T-helper 17 cell (primary cell): ENCODE measurements at regions not wholly inside any gene's neighbourhood (a gene's known extent, or its start where the extent isn't known, plus 50 kb on each side); places are given as distances from the start of the nearest gene placed in this dataset.
"Not testable (repeated sequence)": the region's sequence is repeated elsewhere in the genome, so short reads cannot be mapped to it uniquely, and the experiment has no call there.

Source experiments
- ATAC-seq: fragments of 150-1000 bp; cut with Tn5 transposase; 2 replicates; pipeline ENCODE4 v1.10.0; 2021; ENCODE audit warnings: mild to moderate bottlenecking, moderate library complexity
- DNase-seq, 3 donors: peaks; one replicate each; pipeline versions ENCODE4 v3.0.0 to v3.0.0-alpha.2; 2020 to 2021
- H3K9me3 ChIP-seq: one replicate; pipeline ENCODE4 v1.7.0; 2013; ENCODE audit warnings: low read length, mild to moderate bottlenecking; ENCODE audit not compliant: control insufficient read depth, poor library complexity, severe bottlenecking
- H3K27ac Mint-ChIP-seq: one replicate; pipeline ENCODE4 v1.8.0; 2022; ENCODE audit warnings: mild to moderate bottlenecking, moderate library complexity, mixed read lengths
- H3K27me3 Mint-ChIP-seq: one replicate; pipeline ENCODE4 v1.8.0; 2022; ENCODE audit warnings: mixed read lengths
- H3K36me3 Mint-ChIP-seq: one replicate; pipeline ENCODE4 v1.8.0; 2022; ENCODE audit warnings: low read depth, mixed read lengths
- H3K4me1 Mint-ChIP-seq: one replicate; pipeline ENCODE4 v1.8.0; 2022; ENCODE audit warnings: mild to moderate bottlenecking, mixed read lengths
- H3K4me3 Mint-ChIP-seq: one replicate; pipeline ENCODE4 v1.8.0; 2022; ENCODE audit warnings: mild to moderate bottlenecking, moderate library complexity, mixed read lengths

DNA sequence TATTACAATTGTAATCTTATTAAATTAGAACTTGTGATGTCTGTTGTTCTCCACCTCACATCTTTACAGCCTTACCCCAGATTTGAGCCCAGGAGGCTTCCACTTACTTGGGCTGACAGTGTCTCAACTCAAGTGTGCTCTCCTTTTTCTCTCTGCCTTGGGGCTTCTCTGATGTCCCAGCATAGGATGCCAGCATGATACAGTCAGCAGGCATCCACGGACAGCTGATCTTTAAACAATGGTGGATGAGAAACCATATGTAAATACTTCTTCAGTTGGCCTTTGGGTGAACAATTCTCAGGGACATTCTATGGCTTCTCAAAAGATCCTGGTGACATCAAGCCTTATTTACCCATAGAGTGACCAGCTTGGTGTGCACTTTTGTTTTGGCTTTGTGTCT, 107.6 kb upstream of the GORAB start:
- Mint-ChIP-seq H3K4me3 (no peak overlapping the region), H3K27me3 (peaks cover 12% of the 10 kb centered on the region), H3K4me1 (no peaks in the 10 kb centered on the region), H3K36me3 (no peaks in the 10 kb centered on the region), H3K27ac (no peak overlapping the region)
- no peaks in the 10 kb centered on the region for H3K9me3 ChIP-seq
- DNase-seq (no peak), ATAC-seq (no peak)

DNA sequence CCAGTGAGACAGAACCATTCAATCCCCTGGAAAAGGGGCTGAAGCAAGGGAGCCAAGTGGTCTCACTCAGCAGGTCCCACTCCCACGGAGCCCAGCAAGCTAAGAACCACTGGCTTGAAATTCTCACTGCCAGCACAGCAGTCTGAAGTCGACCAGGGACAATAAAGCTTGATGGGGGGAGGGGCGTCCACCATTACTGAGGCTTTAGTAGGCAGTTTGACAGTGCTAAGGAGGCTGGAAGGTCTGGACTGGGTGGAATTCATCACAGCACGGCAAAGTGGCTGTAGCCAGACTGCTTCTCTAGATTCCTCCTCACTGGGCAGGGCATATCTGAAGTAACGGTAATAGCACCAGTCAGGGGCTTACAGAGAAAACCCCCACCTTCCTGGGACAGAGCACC, 105.4 kb upstream of the GORAB start:
- no peaks in the 10 kb centered on the region for H3K36me3 Mint-ChIP-seq
- no peaks in the 10 kb centered on the region for H3K4me1 Mint-ChIP-seq
- peaks cover 7% of the 10 kb centered on the region for H3K27me3 Mint-ChIP-seq
- H3K9me3 ChIP-seq = no peaks in the 10 kb centered on the region
- ATAC-seq (no peak), DNase-seq (no peak)
- no peak overlapping the region for H3K27ac Mint-ChIP-seq
- H3K4me3 Mint-ChIP-seq = no peak overlapping the region

- not testable (repeated sequence) for H3K4me3 Mint-ChIP-seq, H3K27me3 Mint-ChIP-seq, ATAC-seq, H3K4me1 Mint-ChIP-seq, H3K9me3 ChIP-seq, H3K27ac Mint-ChIP-seq, DNase-seq, H3K36me3 Mint-ChIP-seq
These were observed 105.0 kb upstream of the GORAB start for GRCh38 chr1:170427002-170427401.

GRCh38 chr1:170436928-170437327, 95.0 kb upstream of the GORAB start:
- no peak overlapping the region for H3K4me3 Mint-ChIP-seq
- H3K27me3 Mint-ChIP-seq = peaks cover 18% of the 10 kb centered on the region
- no peaks in the 10 kb centered on the region for H3K36me3 Mint-ChIP-seq
- no peak for DNase-seq
- H3K4me1 Mint-ChIP-seq = no peaks in the 10 kb centered on the region
- ATAC-seq = no peak
- no peaks in the 10 kb centered on the region for H3K9me3 ChIP-seq
- H3K27ac Mint-ChIP-seq = no peak overlapping the region

DNA sequence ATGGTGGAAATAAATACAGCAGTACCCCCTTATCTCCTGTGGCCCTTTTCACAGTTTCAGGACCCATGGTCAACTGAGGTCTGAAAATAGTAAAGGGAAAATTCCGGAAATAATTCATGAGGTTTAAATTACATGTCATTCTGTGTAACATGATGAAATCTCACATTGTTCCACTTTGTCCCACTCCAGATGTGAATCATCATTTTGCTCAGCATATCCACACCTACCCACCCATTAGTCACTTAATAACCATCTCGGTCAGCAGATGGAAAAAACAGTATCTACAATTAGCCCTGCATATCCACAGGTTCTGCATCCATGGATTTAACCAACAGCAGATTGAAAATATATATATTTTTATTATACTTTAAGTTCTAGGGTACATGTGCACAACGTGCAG, 86.9 kb upstream of the GORAB start:
- Mint-ChIP-seq H3K4me1 (no peaks in the 10 kb centered on the region), H3K4me3 (no peak overlapping the region), H3K36me3 (no peaks in the 10 kb centered on the region), H3K27ac (no peak overlapping the region), H3K27me3 (no peaks in the 10 kb centered on the region)
- DNase-seq (no peak), ATAC-seq (no peak)
- no peaks in the 10 kb centered on the region for H3K9me3 ChIP-seq

GRCh38 chr1:170448661-170449158, 83.3 kb upstream of the GORAB start:
- H3K27ac Mint-ChIP-seq = no peak overlapping the region
- H3K9me3 ChIP-seq = no peaks in the 10 kb centered on the region
- ATAC-seq (no peak), DNase-seq (no peak)
- no peaks in the 10 kb centered on the region for H3K4me1 Mint-ChIP-seq
- no peaks in the 10 kb centered on the region for H3K27me3 Mint-ChIP-seq
- H3K4me3 Mint-ChIP-seq = no peak overlapping the region
- H3K36me3 Mint-ChIP-seq = no peaks in the 10 kb centered on the region

DNA sequence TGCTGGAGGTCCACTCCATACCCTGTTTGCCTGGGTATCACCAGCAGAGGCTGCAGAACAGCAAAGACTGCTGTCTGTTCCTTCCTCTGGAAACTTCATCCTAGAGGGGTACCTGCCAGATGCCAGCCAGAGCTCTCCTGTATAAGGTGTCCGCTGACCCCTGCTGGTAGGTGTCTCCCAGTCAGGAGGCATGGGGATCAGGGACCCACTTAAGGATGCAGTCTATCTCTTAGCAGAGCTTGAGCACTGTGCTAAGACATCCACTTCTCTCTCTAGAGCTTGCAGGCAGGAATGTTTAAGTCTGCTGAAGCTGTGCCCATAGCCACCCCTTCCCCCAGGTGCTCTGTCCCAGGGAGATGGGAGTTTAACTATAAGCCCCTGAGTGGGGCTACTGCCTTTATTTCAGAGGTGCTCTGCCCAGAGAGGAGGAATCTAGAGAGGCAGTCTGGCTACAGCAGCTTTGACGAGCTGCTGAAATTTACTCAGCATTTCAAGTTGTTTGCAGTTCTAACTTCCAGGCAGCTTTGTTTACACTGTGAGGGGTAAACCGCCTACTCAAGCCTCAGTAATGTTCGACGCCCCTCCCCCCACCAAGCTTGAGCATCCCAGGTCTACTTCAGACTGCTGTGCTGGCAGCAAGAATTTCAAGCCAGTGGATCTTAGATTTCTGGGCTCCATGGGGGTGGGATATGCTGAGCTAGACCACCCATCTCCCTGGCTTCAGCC, 74.5 kb upstream of the GORAB start:
- DNase-seq, H3K4me1 Mint-ChIP-seq, H3K27me3 Mint-ChIP-seq, H3K4me3 Mint-ChIP-seq, H3K9me3 ChIP-seq, H3K36me3 Mint-ChIP-seq, H3K27ac Mint-ChIP-seq, ATAC-seq: not testable (repeated sequence)

- Mint-ChIP-seq H3K4me1 (no peaks in the 10 kb centered on the region), H3K27ac (no peak overlapping the region), H3K36me3 (no peaks in the 10 kb centered on the region), H3K27me3 (peaks cover 6% of the 10 kb centered on the region), H3K4me3 (no peak overlapping the region)
- DNase-seq (no peak), ATAC-seq (no peak)
- no peaks in the 10 kb centered on the region for H3K9me3 ChIP-seq
These were observed 72.0 kb upstream of the GORAB start for GRCh38 chr1:170460001-170460400.

GRCh38 chr1:170460414-170461155, 71.4 kb upstream of the GORAB start:
- H3K9me3 ChIP-seq = no peaks in the 10 kb centered on the region
- no peak overlapping the region for H3K4me3 Mint-ChIP-seq
- DNase-seq (no peak), ATAC-seq (no peak)
- no peak overlapping the region for H3K27ac Mint-ChIP-seq
- no peaks in the 10 kb centered on the region for H3K36me3 Mint-ChIP-seq
- H3K27me3 Mint-ChIP-seq = peaks cover 6% of the 10 kb centered on the region
- H3K4me1 Mint-ChIP-seq = no peaks in the 10 kb centered on the region

DNA sequence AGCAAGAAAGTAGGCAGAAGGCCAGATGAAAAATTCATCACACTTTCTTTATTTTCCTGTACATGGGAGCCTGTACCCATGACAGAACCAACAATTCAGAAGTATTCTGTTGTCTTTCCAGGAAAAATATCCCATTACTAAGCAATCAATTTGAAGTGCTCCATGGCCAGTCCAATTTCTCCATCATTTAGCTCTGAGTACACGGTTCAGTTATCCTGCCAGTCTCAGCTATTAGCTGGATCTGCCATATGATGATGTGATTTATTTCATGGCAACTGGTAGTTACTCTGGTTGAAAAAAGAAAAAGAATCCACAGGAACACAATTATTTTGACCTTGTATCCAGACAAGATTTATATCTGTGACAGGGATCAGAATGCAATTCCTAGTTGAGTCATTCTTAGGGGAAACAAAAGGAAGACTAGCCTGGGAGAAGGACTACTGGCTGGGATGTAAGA, 70.6 kb upstream of the GORAB start:
- Mint-ChIP-seq H3K4me1 (no peaks in the 10 kb centered on the region), H3K4me3 (no peak overlapping the region), H3K27ac (no peak overlapping the region), H3K36me3 (no peaks in the 10 kb centered on the region), H3K27me3 (peaks cover 6% of the 10 kb centered on the region)
- H3K9me3 ChIP-seq = no peaks in the 10 kb centered on the region
- no peak for DNase-seq
- no peak for ATAC-seq

GRCh38 chr1:170461762-170462384, 70.1 kb upstream of the GORAB start:
- ATAC-seq (no peak), DNase-seq (no peak)
- H3K27ac Mint-ChIP-seq = no peak overlapping the region
- H3K36me3 Mint-ChIP-seq = no peaks in the 10 kb centered on the region
- H3K27me3 Mint-ChIP-seq = peaks cover 6% of the 10 kb centered on the region
- no peak overlapping the region for H3K4me3 Mint-ChIP-seq
- no peaks in the 10 kb centered on the region for H3K4me1 Mint-ChIP-seq
- H3K9me3 ChIP-seq = no peaks in the 10 kb centered on the region

DNA sequence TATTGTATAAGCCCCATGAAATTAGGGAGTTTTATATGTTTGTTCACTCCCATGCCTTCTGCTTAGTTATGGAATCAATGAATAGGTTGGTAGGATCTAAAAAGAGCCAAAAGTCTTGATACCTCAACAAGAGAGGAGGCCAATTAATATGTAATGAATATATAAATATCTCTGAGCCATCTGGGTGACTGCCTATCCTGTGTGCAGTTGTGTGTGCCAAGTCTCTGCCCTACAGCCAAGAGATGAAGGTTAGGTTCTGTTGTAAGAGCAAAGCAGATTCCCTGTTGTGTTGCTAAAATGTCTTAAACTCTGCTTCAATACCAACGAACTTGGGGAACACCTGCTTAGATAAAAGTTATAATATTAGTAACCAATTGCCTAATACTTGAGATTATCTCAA, 61.8 kb upstream of the GORAB start:
- no peaks in the 10 kb centered on the region for H3K9me3 ChIP-seq
- Mint-ChIP-seq H3K27me3 (peaks cover 12% of the 10 kb centered on the region), H3K27ac (no peak overlapping the region), H3K4me1 (no peaks in the 10 kb centered on the region), H3K4me3 (no peak overlapping the region), H3K36me3 (no peaks in the 10 kb centered on the region)
- DNase-seq (no peak), ATAC-seq (no peak)

GRCh38 chr1:170471398-170472053, 60.4 kb upstream of the GORAB start:
- Mint-ChIP-seq H3K27ac (no peak overlapping the region), H3K4me3 (no peak overlapping the region)
- DNase-seq = no peak

More at GRCh38 chr1:170471398-170472053, 60.4 kb upstream of the GORAB start:
- Mint-ChIP-seq H3K36me3 (no peaks in the 10 kb centered on the region), H3K4me1 (no peaks in the 10 kb centered on the region), H3K27me3 (peaks cover 12% of the 10 kb centered on the region)
- no peaks in the 10 kb centered on the region for H3K9me3 ChIP-seq
- no peak for ATAC-seq
